ENCODE measurements at regions not wholly inside any gene's neighbourhood (a gene's known extent, or its start where the extent isn't known, plus 50 kb on each side); places are given as distances from the start of the nearest gene placed in this dataset.

DNA sequence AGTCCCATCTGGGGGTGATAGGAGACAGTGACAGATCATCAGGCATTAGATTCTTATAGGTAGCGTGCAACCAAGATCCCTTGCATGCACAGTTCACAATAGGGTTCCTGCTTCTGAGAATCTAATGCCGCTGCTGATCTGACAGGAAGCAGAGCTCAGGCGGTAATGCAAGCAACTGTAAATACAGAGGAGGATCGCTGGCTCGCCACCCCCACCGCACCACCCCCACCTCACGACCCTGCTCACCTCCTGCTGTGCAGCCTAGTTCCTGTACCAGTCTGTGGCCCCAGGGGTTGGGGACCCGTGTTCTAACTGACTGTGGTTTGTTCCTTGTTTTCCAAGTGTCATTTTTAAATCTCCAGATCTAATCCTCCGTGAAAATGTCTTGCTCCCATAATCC, 89.0 kb upstream of the MAPK10 start:
- TF ChIP-seq, protein P1, sequence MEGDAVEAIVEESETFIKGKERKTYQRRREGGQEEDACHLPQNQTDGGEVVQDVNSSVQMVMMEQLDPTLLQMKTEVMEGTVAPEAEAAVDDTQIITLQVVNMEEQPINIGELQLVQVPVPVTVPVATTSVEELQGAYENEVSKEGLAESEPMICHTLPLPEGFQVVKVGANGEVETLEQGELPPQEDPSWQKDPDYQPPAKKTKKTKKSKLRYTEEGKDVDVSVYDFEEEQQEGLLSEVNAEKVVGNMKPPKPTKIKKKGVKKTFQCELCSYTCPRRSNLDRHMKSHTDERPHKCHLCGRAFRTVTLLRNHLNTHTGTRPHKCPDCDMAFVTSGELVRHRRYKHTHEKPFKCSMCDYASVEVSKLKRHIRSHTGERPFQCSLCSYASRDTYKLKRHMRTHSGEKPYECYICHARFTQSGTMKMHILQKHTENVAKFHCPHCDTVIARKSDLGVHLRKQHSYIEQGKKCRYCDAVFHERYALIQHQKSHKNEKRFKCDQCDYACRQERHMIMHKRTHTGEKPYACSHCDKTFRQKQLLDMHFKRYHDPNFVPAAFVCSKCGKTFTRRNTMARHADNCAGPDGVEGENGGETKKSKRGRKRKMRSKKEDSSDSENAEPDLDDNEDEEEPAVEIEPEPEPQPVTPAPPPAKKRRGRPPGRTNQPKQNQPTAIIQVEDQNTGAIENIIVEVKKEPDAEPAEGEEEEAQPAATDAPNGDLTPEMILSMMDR (IDR thresholded peaks at IDR 0.05) = no peak
- no peak for TF ChIP-seq ZFX (IDR thresholded peaks at IDR 0.05; ENCODE audit: borderline replicate concordance)
